NCI-H82 treated with DMSO at 0.1 percent for 48 hours (cell line): ENCODE measurements at regions not wholly inside any gene's neighbourhood (a gene's known extent, or its start where the extent isn't known, plus 50 kb on each side); places are given as distances from the start of the nearest gene placed in this dataset.

Experiments used
- DNase-seq: peaks from one replicate; lab custom pipeline; 2025; ENCODE audit not compliant: unreplicated experiment; lab: John Stamatoyannopoulos, UW

GRCh38 chr6:155738602-155739105 lies 283.0 kb upstream of the NOX3 start:
- no peak for DNase-seq

- DNase-seq: no peak
Measured at GRCh38 chr6:155717374-155717773, 261.7 kb upstream of the NOX3 start.

- DNase-seq: no peak
Measured at GRCh38 chr6:155710704-155711103, 255.1 kb upstream of the NOX3 start.

GRCh38 chr6:155709262-155709661 lies 253.6 kb upstream of the NOX3 start:
- DNase-seq: no peak

DNA sequence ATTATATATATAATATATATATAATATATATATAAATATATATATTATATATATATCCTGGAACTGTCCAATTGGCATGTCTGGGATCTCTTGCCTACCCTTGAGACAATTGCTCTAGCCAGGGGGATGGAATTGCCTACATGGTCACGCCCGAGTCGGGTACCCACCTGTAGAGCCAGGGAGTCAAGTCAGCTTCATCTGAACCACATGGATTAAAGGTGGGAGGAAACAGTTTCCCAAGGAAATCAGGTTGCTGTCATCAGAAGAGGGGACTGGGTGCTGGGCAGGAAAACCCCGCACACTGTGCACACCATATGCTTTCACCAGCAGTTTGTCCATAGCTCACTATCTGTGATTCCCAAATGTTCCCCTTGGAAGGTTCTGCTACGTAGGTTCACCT lies 252.5 kb upstream of the NOX3 start:
- DNase-seq: no peak

GRCh38 chr6:155706806-155707205 lies 251.2 kb upstream of the NOX3 start:
- DNase-seq: no peak

DNA sequence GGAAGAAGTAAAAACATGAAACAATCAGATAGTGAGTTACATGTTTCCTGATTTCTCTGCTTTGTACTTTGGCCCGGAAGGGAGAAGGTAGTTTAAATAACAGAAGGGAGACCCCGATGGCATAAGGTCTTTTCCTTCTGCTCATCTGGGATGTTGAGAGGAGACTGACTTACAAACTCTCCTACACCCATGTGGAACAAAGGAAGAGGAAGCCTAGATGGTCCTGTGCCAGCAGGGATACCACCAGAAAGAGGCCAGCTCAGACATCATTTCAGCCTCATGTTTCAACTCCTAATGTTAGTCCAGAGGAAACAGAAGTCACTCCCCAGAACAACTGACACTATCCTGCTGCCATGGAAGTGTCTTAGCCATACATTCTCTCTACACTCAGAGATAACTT lies 250.7 kb upstream of the NOX3 start:
- no peak for DNase-seq

GRCh38 chr6:155701342-155701741 lies 245.7 kb upstream of the NOX3 start:
- no peak for DNase-seq

DNA sequence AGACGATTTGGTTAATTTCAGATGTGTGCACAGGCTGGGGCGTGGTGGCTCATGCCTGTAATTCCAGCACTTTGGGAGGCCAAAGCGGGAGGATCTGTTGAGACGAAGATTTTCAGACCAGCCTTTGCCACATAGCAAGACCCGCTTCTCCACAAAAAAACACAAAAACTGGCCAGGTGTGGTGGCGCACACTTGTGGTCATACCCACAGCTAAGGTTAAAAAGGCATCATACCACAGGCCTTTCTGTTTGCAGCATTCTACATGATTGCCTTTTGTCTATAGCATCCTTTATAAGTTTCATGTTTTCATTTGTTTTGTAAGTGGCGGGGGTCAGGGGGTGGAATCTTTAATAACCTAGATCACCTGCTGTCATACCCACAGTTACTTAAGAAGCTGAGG lies 239.9 kb upstream of the NOX3 start:
- no peak for DNase-seq

DNA sequence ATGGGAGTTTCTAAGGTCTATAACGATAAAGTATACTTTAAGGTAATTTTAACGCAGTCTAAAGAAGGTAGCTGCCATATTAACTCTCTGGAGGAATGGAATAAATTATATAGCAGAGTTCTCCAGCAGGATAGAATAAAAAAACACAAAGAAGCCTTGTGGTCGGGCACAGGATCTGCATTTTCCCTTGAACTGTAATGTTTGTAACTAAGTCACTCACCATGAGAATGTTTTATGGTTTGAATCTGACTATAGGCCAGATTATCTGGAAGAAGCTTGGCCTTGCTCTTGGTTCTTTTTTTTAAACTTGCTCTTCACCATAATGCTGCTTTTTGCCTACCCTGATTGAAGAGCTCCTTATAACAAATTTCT lies 238.8 kb upstream of the NOX3 start:
- no peak for DNase-seq

- DNase-seq: no peak
Measured at GRCh38 chr6:155693573-155694418, 238.2 kb upstream of the NOX3 start.

GRCh38 chr6:155690820-155691219 lies 235.2 kb upstream of the NOX3 start:
- DNase-seq: no peak

DNA sequence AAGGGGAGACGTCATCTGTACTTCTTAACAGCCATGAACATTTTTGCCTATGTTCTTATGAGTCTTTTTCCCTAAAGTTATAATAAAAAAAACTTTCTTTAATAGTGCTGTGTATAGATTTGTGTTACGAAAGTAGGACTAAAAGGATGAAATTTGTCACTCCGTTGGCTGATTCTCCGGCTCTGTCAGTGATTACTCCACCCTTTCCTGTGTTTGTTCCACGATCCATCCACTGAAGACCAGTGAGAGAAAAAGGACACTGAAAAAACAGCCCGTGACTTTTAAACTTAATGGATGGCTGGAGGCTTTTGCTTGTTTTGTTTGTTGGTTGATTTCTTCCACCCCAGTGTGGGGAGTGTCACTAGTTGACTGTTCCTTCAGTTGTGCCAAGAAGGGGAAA lies 232.0 kb upstream of the NOX3 start:
- DNase-seq: no peak

DNA sequence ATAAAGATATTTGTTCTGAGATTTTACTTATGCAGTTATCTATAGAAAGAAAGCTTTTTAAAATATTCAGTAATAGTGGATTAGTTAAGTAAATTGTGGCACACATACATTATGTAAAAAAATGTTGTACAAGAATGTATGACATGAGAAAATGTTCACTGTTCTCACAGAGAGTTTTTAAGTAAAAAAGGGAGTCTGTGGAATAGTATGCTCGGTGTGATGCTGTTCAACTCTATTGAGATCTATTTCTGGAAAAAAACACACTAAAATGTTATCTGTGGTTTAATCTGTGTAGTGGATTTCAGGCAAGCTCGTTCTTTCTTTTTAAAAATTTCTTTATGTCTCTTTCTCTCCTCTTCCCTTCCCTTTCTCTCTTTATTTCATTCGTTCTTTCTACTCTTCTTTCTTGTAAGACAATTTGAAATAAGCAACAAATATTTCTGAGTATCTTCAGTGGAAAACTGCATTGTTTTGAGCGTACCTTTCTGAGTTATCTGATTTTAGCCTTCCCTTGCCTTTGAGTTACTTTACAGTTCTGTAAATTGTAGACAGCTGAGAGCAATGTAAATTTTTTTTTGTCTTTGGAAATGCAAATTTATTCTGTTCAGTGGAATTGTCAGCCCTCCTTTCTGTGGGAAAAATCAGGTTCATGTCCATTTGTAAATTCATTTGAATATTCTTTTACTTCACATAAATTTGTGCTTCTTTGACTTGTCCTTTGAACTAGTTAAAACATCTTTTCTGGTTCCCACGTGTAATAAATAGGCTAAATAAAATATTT lies 229.0 kb upstream of the NOX3 start:
- no peak for DNase-seq

DNA sequence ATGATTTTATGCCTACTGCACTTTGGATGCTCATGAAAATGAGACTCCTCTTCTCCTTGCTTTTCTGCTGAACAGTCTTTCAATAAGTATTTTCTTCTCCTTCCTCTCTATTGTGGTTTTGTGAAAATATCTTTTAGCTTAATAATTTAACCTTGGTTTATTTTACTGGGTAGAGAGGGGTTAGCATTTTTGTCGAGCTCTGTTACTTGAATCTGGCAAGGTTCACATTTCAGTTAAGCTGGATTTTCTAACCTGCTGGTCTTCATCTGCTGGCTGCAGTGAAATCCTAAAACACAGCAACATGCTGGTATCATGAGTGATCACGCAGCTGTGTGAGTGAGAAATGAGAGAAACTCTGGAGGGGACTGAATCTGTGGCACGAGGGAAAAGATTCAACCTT lies 222.7 kb upstream of the NOX3 start:
- no peak for DNase-seq

DNA sequence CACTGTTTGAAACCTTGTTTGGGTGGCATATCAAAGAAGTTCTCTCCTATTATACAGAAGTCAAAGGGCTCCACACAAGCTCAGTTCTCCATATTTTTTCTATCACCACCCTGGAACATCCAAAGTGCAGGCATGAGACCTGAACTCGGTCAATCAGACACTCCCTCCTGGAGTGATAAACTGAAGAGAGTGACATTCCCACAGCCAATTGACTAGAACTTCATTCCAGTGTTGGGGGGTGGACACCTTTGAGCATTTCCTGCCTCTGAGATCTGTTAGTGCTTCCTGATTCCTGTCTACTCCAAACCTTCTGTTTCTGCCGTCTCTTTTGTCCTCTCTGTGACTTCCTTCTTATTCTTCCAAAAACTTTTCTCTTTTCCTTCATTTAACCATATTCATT lies 220.7 kb upstream of the NOX3 start:
- DNase-seq: no peak

DNA sequence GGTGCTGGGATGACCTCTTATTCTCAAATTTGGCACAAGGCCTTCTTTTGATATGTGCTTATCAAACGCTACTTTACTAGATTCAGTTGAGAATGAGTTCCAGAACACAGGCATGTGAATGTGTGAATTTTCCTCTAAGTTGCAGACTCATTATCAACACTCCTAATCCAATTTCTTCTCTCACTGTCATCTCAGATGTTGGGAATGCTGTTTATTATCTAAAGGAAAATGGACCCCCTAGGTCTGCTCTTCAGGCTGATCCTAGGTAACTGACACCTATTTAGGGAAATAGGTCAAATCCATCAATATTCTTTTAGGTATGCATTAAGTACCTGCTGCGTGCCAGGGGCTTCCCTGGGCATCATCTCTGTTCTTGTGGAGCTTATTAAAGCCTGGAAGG lies 215.0 kb upstream of the NOX3 start:
- no peak for DNase-seq

GRCh38 chr6:155660251-155660977 lies 204.8 kb upstream of the NOX3 start:
- no peak for DNase-seq

- no peak for DNase-seq
Measured at GRCh38 chr6:155656024-155656423, 200.4 kb upstream of the NOX3 start.

GRCh38 chr6:155654474-155654873 lies 198.8 kb upstream of the NOX3 start:
- no peak for DNase-seq

GRCh38 chr6:155648301-155648700 lies 192.7 kb upstream of the NOX3 start:
- DNase-seq: no peak

- no peak for DNase-seq
Measured at GRCh38 chr6:155647354-155647753, 191.7 kb upstream of the NOX3 start.
